PFSK-1 (cell line): ENCODE measurements at regions not wholly inside any gene's neighbourhood (a gene's known extent, or its start where the extent isn't known, plus 50 kb on each side); places are given as distances from the start of the nearest gene placed in this dataset.

ENCODE experiments used
- POLR2AphosphoS5 ChIP-seq: IDR thresholded peaks from 2 replicates; pipeline ENCODE4 v1.6.1; 2012; ENCODE audit warnings: low read depth, mild to moderate bottlenecking, control low read depth, low read length, moderate library complexity
- REST ChIP-seq, 2 experiments: IDR thresholded peaks; 2 replicates each; pipeline versions ENCODE4 v1.6.1 to v1.8.0; 2011 to 2012; ENCODE audit warnings: low read depth in 2 of 2, low read length in 2 of 2, control low read depth in 1 of 2, inconsistent platforms in 1 of 2, mild to moderate bottlenecking in 1 of 2, moderate library complexity in 1 of 2; ENCODE audit not compliant: insufficient read depth in 1 of 2
- SIN3A ChIP-seq: IDR thresholded peaks from 2 replicates; pipeline ENCODE4 v1.6.1; 2012; ENCODE audit warnings: mild to moderate bottlenecking, low read length, moderate library complexity, borderline replicate concordance; ENCODE audit not compliant: insufficient read depth
- TAF1 ChIP-seq: IDR thresholded peaks from 2 replicates; pipeline ENCODE4 v1.6.1; 2012; ENCODE audit warnings: low read length, control low read depth, borderline replicate concordance; ENCODE audit not compliant: insufficient read depth

GRCh38 chr15:35151782-35152181 lies 66.7 kb upstream of the NANOGP8 start:
- TF ChIP-seq REST (IDR thresholded peaks at IDR 0.05; ENCODE audit: insufficient read depth in 1 of 2, low read depth in 2 of 2, low read length in 2 of 2) (no peak), POLR2AphosphoS5 (no peak), TAF1 (no peak), SIN3A (no peak)
